Suprapubic skin (tissue), 4 donors: ENCODE measurements at regions not wholly inside any gene's neighbourhood (a gene's known extent, or its start where the extent isn't known, plus 50 kb on each side); places are given as distances from the start of the nearest gene placed in this dataset.

Experiments used
- EP300 ChIP-seq: sonication (generic); formaldehyde crosslinking; IDR thresholded peaks from one replicate; pipeline ENCODE4 v1.6.1; 2017; ENCODE audit warnings: antibody characterized with exemption
- POLR2AphosphoS5 ChIP-seq, 3 donors: sonication (generic); formaldehyde crosslinking; IDR thresholded peaks; one replicate each; pipeline ENCODE4 v1.6.1; 2017; ENCODE audit warnings: antibody characterized with exemption in 3 of 3
- TF ChIP-seq, protein P1 (sequence below), 2 donors: fragments of 200-600 bp in 1 of 2; fragments of 450-650 bp in 1 of 2; sonication (generic) in 1 of 2; IDR thresholded peaks; one replicate each; pipeline ENCODE4 v1.5.1; 2016 to 2019; ENCODE audit warnings: antibody characterized with exemption in 2 of 2, mild to moderate bottlenecking in 1 of 2, moderate library complexity in 1 of 2

DNA sequence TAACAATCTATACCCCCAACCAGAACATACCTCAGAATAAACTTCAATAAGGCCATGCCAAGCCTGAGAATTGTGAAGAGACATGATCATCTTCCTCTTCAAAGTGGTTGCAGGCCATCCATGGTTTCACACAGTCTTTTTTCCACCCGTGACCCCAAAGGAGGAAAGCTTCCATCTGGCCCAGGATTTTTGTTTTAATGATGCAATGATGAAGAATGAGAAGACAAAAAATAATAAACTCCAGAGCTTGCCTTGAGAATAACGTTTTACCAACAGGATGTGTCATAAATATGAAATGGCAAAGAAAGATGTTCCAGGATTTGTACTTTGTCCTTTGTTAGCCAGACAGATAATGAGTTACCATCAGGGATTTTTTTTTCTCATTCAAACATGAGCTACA, 201.9 kb downstream of the WNT5A start:
- TF ChIP-seq, protein P1, sequence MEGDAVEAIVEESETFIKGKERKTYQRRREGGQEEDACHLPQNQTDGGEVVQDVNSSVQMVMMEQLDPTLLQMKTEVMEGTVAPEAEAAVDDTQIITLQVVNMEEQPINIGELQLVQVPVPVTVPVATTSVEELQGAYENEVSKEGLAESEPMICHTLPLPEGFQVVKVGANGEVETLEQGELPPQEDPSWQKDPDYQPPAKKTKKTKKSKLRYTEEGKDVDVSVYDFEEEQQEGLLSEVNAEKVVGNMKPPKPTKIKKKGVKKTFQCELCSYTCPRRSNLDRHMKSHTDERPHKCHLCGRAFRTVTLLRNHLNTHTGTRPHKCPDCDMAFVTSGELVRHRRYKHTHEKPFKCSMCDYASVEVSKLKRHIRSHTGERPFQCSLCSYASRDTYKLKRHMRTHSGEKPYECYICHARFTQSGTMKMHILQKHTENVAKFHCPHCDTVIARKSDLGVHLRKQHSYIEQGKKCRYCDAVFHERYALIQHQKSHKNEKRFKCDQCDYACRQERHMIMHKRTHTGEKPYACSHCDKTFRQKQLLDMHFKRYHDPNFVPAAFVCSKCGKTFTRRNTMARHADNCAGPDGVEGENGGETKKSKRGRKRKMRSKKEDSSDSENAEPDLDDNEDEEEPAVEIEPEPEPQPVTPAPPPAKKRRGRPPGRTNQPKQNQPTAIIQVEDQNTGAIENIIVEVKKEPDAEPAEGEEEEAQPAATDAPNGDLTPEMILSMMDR (IDR thresholded peaks at IDR 0.05) = no peak
- no peak for TF ChIP-seq POLR2AphosphoS5 (IDR thresholded peaks at IDR 0.05)
- no peak for TF ChIP-seq EP300
